ENCODE measurements at regions not wholly inside any gene's neighbourhood (a gene's known extent, or its start where the extent isn't known, plus 50 kb on each side); places are given as distances from the start of the nearest gene placed in this dataset.
"Not testable (repeated sequence)": the region's sequence is repeated elsewhere in the genome, so short reads cannot be mapped to it uniquely, and the experiment has no call there.

DNA sequence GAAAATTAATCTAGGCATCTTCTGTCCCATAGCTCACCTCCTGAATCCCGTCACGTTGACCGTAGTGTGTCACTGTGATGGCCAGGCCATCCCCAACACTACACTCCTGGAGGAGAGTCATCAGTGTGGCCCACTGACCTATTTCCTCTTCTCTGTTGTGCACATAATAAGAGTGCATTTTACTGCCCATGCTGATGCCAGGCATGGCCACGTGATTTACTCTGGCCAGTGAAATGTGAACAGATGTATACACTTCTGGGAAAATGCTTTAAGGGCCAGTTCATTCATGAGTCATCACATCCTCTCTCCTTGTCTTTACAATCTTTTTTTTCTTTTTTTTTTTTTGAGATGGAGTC is 101.9 kb upstream of the PIP4K2A start:
- ATAC-seq (replicated peaks in 1 of 2) (peak; percentile 48 to 63), DNase-seq (no peak)
- Mint-ChIP-seq H3K36me3 (ENCODE audit: insufficient read depth in 2 of 2) (no peaks in the 10 kb centered on the region), H3K4me1 (ENCODE audit: low read depth) (peaks cover 14% of the 10 kb centered on the region), H3K9me3 (peaks cover 0 to 1% of the 10 kb centered on the region in 2 donors), H3K27ac (peak overlapping the region; percentile 91), H3K4me3 (no peak overlapping the region), H3K27me3 (ENCODE audit: low read depth) (no peaks in the 10 kb centered on the region)

GRCh38 chr10:22810643-22811465 is 96.5 kb upstream of the PIP4K2A start:
- Mint-ChIP-seq H3K9me3 (peaks cover 0 to 4% of the 10 kb centered on the region in 2 donors), H3K4me3 (no peak overlapping the region), H3K27me3 (ENCODE audit: low read depth) (no peaks in the 10 kb centered on the region), H3K4me1 (ENCODE audit: low read depth) (no peaks in the 10 kb centered on the region), H3K27ac (no peak overlapping the region), H3K36me3 (ENCODE audit: insufficient read depth in 2 of 2) (no peaks in the 10 kb centered on the region)
- DNase-seq (no peak), ATAC-seq (replicated peaks in 1 of 2) (no peak)

DNA sequence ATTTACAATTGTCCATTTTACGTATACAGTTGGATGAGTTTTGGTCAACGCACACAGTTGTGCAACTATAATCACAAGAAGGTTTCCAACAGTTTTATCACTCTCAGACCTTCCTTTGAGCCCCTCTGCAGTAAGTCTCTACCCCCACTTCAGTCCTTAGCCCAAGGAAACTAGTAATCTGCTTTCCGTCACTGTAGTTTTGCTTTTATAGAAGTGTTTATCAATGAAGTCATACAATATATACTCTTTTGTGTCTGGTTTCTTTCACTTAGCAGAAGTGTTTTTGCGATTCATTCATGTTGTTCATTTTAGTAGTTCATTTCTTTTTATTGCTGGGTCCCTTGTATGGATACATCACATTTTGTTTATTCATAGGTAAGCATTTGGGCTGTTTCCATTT is 92.9 kb upstream of the PIP4K2A start:
- DNase-seq: no peak
- Mint-ChIP-seq H3K27me3 (ENCODE audit: low read depth) (no peaks in the 10 kb centered on the region), H3K36me3 (ENCODE audit: insufficient read depth in 2 of 2) (no peaks in the 10 kb centered on the region)

GRCh38 chr10:22805304-22805703 is 90.9 kb upstream of the PIP4K2A start:
- no peaks in the 10 kb centered on the region for H3K27me3 Mint-ChIP-seq (ENCODE audit: low read depth)
- H3K9me3 Mint-ChIP-seq: no peaks in the 10 kb centered on the region
- no peaks in the 10 kb centered on the region for H3K4me1 Mint-ChIP-seq (ENCODE audit: low read depth)
- no peak for ATAC-seq (replicated peaks in 1 of 2)
- no peak overlapping the region for H3K4me3 Mint-ChIP-seq
- H3K27ac Mint-ChIP-seq: no peak overlapping the region
- no peaks in the 10 kb centered on the region for H3K36me3 Mint-ChIP-seq (ENCODE audit: insufficient read depth in 2 of 2)
- no peak for DNase-seq

More for the DNA sequence above, 92.9 kb upstream of the PIP4K2A start:
- no peaks in the 10 kb centered on the region for H3K4me1 Mint-ChIP-seq (ENCODE audit: low read depth)
- H3K27ac Mint-ChIP-seq: no peak overlapping the region
- H3K4me3 Mint-ChIP-seq: no peak overlapping the region
- peaks cover 0 to 4% of the 10 kb centered on the region in 2 donors for H3K9me3 Mint-ChIP-seq
- no peak for ATAC-seq (replicated peaks in 1 of 2)

DNA sequence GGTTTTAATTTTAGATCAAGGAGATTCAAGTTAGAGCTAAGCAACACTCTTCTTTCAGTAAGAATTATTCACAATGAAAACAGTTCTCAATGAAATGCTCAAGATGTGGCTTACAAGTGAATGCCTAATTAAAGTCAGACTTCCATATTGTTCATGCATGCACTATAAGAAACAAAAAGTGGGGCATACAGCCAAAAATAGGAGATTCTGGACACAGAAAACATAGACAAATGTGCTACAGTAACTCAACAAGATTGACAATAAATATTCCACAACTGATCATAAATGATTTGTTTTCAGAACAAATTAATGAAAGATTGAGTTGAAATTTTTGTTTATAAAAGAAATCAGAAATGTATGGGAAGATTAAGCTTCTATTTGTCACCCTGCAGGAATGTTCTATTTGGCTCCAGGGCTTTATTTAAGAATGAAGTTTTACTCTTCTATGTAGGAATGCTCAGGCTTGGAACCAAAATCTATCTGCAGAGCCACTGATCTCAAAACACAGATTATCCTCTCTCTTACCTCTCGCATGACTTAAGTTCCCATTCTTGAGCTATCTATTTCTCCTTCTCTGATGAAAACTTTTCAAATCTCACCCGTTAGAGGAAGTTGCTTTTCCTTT is 89.0 kb upstream of the PIP4K2A start:
- Mint-ChIP-seq H3K4me3 (no peak overlapping the region), H3K9me3 (peaks cover 2 to 4% of the 10 kb centered on the region in 2 donors), H3K27me3 (ENCODE audit: low read depth) (no peaks in the 10 kb centered on the region), H3K4me1 (ENCODE audit: low read depth) (no peaks in the 10 kb centered on the region), H3K36me3 (ENCODE audit: insufficient read depth in 2 of 2) (no peaks in the 10 kb centered on the region), H3K27ac (no peak overlapping the region)
- no peak for ATAC-seq (replicated peaks in 1 of 2)
- DNase-seq: no peak

GRCh38 chr10:22801785-22802184 is 87.4 kb upstream of the PIP4K2A start:
- Mint-ChIP-seq H3K4me3 (no peak overlapping the region), H3K27me3 (ENCODE audit: low read depth) (no peaks in the 10 kb centered on the region), H3K4me1 (ENCODE audit: low read depth) (no peaks in the 10 kb centered on the region), H3K36me3 (ENCODE audit: insufficient read depth in 2 of 2) (no peaks in the 10 kb centered on the region), H3K9me3 (peaks cover 3 to 6% of the 10 kb centered on the region in 2 donors), H3K27ac (no peak overlapping the region)
- no peak for DNase-seq
- ATAC-seq (replicated peaks in 1 of 2): no peak

DNA sequence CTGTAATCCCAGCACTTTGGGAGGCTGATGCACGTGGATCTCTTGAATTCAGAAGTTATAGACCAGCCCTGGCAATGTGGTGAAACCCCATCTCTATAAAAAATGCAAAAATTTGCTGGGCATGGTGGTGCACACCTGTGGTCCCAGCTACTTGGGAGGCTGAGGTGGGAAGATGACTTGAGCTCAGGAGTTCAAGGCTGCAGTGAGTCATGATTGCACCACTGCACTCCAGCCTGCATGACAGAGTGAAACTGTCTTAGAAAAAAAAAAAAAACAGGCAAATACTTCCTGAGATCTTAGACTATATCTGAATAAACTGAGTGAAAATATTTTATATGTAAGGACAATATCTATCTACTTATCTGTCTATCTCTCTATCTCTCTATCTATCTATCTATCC is 83.4 kb upstream of the PIP4K2A start:
- not testable (repeated sequence) for ATAC-seq (replicated peaks in 1 of 2); DNase-seq; H3K27me3 Mint-ChIP-seq (ENCODE audit: low read depth); H3K36me3 Mint-ChIP-seq (ENCODE audit: insufficient read depth in 2 of 2); H3K27ac Mint-ChIP-seq; H3K4me1 Mint-ChIP-seq (ENCODE audit: low read depth); H3K4me3 Mint-ChIP-seq; H3K9me3 Mint-ChIP-seq

DNA sequence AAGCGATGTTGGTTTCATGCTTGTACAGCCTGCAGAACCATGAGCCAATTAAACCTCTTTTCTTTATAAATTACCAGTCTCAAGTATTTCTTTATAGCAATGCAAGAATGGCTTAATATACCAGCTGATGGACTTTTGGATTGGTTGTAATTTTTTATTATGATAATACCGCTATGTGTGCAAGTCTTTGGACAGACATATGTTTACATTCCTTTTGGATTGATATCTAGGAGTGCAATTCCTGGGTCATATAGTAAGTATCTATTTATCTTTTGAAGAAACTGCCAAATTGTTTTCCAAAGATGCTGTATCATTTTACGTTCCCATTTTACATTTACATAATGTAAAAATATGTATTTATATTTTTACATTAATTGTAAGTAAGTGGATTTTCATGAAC is 81.2 kb upstream of the PIP4K2A start:
- Mint-ChIP-seq H3K27ac (no peak overlapping the region), H3K36me3 (ENCODE audit: insufficient read depth in 2 of 2) (peaks cover 0 to 1% of the 10 kb centered on the region in 2 donors), H3K9me3 (peaks cover 3 to 6% of the 10 kb centered on the region in 2 donors), H3K4me3 (no peak overlapping the region), H3K27me3 (ENCODE audit: low read depth) (no peaks in the 10 kb centered on the region), H3K4me1 (ENCODE audit: low read depth) (no peaks in the 10 kb centered on the region)
- DNase-seq (no peak), ATAC-seq (replicated peaks in 1 of 2) (no peak)

- ATAC-seq (replicated peaks in 1 of 2) (no peak), DNase-seq (no peak)
- H3K36me3 Mint-ChIP-seq (ENCODE audit: insufficient read depth in 2 of 2): peaks cover 1 to 4% of the 10 kb centered on the region in 2 donors
- no peaks in the 10 kb centered on the region for H3K27me3 Mint-ChIP-seq (ENCODE audit: low read depth)
- H3K27ac Mint-ChIP-seq: no peak overlapping the region
- H3K4me1 Mint-ChIP-seq (ENCODE audit: low read depth): no peaks in the 10 kb centered on the region
- no peak overlapping the region for H3K4me3 Mint-ChIP-seq
- H3K9me3 Mint-ChIP-seq: peaks cover 0 to 3% of the 10 kb centered on the region in 2 donors
Observed at GRCh38 chr10:22792161-22792560, 77.8 kb upstream of the PIP4K2A start.

DNA sequence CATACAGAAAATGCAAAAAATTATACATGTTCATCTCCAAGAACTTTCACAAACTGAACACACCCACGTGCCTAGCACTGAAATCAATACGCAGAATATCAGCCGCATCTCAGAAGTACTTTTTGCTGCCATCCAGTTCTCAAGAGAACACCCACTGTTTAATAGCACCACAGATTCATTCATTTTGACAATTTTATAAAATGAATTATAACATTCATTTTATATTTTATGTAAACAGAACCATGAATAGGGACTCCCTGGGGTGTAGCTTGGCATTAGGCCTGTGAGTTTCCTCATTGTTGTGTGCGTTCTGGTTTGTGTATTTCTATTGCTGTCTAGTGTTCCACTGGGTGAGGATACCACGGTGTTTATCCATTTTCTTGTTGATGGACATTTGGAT is 77.3 kb upstream of the PIP4K2A start:
- ATAC-seq (replicated peaks in 1 of 2) (no peak), DNase-seq (no peak)
- no peaks in the 10 kb centered on the region for H3K4me1 Mint-ChIP-seq (ENCODE audit: low read depth)
- no peak overlapping the region for H3K4me3 Mint-ChIP-seq
- peaks cover 0 to 3% of the 10 kb centered on the region in 2 donors for H3K9me3 Mint-ChIP-seq
- H3K27me3 Mint-ChIP-seq (ENCODE audit: low read depth): no peaks in the 10 kb centered on the region
- no peak overlapping the region for H3K27ac Mint-ChIP-seq
- H3K36me3 Mint-ChIP-seq (ENCODE audit: insufficient read depth in 2 of 2): peaks cover 1 to 4% of the 10 kb centered on the region in 2 donors

DNA sequence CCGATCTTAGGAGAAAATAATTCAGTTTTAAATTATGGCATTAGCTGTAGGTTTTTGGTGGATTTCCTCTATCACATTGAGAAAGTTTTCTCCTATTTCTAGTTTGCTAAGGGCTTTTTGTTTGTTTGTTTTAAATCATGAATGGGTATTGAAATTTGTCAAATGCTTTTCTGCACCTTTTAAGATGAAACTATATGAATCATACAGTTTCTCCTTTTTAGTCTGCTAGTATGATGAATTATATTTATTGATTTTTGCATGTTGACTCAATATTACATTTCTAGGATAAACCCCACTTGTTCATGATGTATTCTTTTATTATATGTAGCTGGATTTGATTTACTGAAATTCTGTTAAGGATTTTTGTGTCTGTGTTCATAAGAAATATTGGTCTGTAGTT is 70.3 kb upstream of the PIP4K2A start:
- H3K4me3 Mint-ChIP-seq: no peak overlapping the region
- no peak for DNase-seq
- no peaks in the 10 kb centered on the region for H3K27me3 Mint-ChIP-seq (ENCODE audit: low read depth)
- no peak overlapping the region for H3K27ac Mint-ChIP-seq
- peaks cover 5% of the 10 kb centered on the region for H3K4me1 Mint-ChIP-seq (ENCODE audit: low read depth)
- H3K9me3 Mint-ChIP-seq: peaks cover 0 to 3% of the 10 kb centered on the region in 2 donors
- ATAC-seq (replicated peaks in 1 of 2): peak in 1 of 2 donors; percentile 41
- H3K36me3 Mint-ChIP-seq (ENCODE audit: insufficient read depth in 2 of 2): no peaks in the 10 kb centered on the region

DNA sequence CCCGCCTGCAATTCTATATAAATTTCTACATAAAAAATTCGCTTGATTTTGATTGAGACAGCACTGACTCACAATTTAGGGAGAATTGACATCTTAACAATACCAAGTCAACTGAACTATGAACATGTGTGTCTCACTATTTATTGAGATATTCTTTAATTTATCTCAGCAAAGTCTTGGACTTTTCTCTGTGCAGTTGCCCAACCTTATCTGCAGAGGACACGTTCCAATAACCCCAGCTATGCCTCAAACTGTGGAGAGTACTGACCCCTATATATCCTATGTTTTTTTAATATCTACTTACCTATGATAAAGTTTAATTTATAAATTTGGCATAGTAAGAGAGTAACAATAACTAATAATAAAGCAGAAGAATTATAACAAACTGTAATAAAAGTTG is 69.4 kb upstream of the PIP4K2A start:
- Mint-ChIP-seq H3K36me3 (ENCODE audit: insufficient read depth in 2 of 2) (no peaks in the 10 kb centered on the region), H3K9me3 (no peaks in the 10 kb centered on the region), H3K4me3 (no peak overlapping the region), H3K27me3 (ENCODE audit: low read depth) (no peaks in the 10 kb centered on the region), H3K27ac (no peak overlapping the region), H3K4me1 (ENCODE audit: low read depth) (peaks cover 5% of the 10 kb centered on the region)
- DNase-seq: no peak
- no peak for ATAC-seq (replicated peaks in 1 of 2)

- H3K27ac Mint-ChIP-seq: no peak overlapping the region
- DNase-seq: no peak
- no peaks in the 10 kb centered on the region for H3K27me3 Mint-ChIP-seq (ENCODE audit: low read depth)
Observed at GRCh38 chr10:22780474-22780885, 66.1 kb upstream of the PIP4K2A start.

More at GRCh38 chr10:22780474-22780885, 66.1 kb upstream of the PIP4K2A start:
- Mint-ChIP-seq H3K9me3 (peaks cover 5 to 6% of the 10 kb centered on the region in 2 donors), H3K4me1 (ENCODE audit: low read depth) (peaks cover 5% of the 10 kb centered on the region), H3K4me3 (no peak overlapping the region), H3K36me3 (ENCODE audit: insufficient read depth in 2 of 2) (peaks cover 5 to 7% of the 10 kb centered on the region in 2 donors)
- no peak for ATAC-seq (replicated peaks in 1 of 2)

All from activated T-cell treated with anti-CD3 and anti-CD28 coated beads, Interleukin-2, amount 50 U/mL, for 72 hours (primary cell).